ENCODE measurements at regions not wholly inside any gene's neighbourhood (a gene's known extent, or its start where the extent isn't known, plus 50 kb on each side); places are given as distances from the start of the nearest gene placed in this dataset.

DNA sequence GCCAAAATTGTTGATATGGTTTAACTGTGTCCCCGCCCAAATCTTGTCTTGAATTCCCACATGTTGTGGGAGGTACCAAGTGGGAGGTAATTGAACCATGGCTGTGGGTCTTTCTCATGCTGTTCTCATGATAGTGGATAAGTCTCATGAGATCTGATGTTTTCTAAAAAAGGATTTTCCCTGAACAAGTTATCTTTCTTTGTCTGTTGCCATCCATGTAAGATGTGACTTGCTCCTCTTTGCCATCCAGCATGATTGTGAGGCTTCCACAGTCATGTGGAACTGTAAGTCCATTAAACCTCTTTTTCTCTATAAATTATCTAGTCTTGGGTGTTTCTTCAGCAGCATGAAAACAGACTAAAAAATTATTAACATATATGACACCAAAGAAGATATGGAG lies 986.7 kb upstream of the MIR17HG start:
- H3K9me3 ChIP-seq (ENCODE audit: control insufficient read depth in 2 of 2, insufficient read depth in 1 of 2, low read depth in 1 of 2, low read length in 1 of 2), result no peaks in the 10 kb centered on the region
- no peaks in the 10 kb centered on the region for H3K4me1 ChIP-seq (ENCODE audit: control insufficient read depth in 2 of 2, insufficient read depth in 2 of 2, low read length in 1 of 2)
- H3K27ac ChIP-seq (ENCODE audit: low read depth in 2 of 2, low read length in 1 of 2), result no peak overlapping the region
- no peaks in the 10 kb centered on the region for H3K27me3 ChIP-seq (ENCODE audit: control insufficient read depth in 1 of 2, insufficient read depth in 2 of 2, low read length in 2 of 2)
- 65 to 82% methylated on average over 1 of the region's 1 CpG for WGBS, 2 donors
- H3K36me3 ChIP-seq (ENCODE audit: control insufficient read depth in 2 of 2, insufficient read depth in 2 of 2, low read length in 1 of 2), result no peaks in the 10 kb centered on the region
- H3K4me3 ChIP-seq (ENCODE audit: low read depth in 1 of 2, low read length in 2 of 2), result no peak overlapping the region

GRCh38 chr13:90362707-90363106 lies 984.8 kb upstream of the MIR17HG start:
- WGBS, 2 donors, result 67 to 68% methylated on average over 1 of the region's 1 CpG
- H3K36me3 ChIP-seq (ENCODE audit: control insufficient read depth in 2 of 2, insufficient read depth in 2 of 2, low read length in 1 of 2), result no peaks in the 10 kb centered on the region

DNA sequence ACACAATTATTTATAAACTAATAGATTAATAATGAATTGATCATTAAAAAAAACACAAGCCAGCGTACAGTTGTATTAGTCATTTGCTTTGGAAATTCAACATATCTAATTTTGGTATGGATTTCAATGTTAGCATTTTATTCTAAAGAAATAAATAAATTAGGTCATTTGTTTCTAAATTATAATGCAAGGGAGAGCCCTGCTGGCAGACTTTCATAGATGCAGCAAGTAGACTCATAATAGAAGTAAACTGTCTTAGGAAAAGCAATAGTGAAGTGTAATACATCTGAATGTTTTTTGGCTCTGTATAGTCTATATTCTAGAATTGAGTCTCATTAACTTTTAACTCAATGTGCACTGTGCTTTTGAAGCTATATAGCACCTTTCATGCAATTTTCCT lies 982.4 kb upstream of the MIR17HG start:
- WGBS, 2 donors, result 72 to 79% methylated on average over 1 of the region's 1 CpG
- H3K4me3 ChIP-seq (ENCODE audit: low read depth in 1 of 2, low read length in 2 of 2), result no peak overlapping the region
- H3K36me3 ChIP-seq (ENCODE audit: control insufficient read depth in 2 of 2, insufficient read depth in 2 of 2, low read length in 1 of 2), result no peaks in the 10 kb centered on the region
- no peaks in the 10 kb centered on the region for H3K9me3 ChIP-seq (ENCODE audit: control insufficient read depth in 2 of 2, insufficient read depth in 1 of 2, low read depth in 1 of 2, low read length in 1 of 2)
- no peaks in the 10 kb centered on the region for H3K27me3 ChIP-seq (ENCODE audit: control insufficient read depth in 1 of 2, insufficient read depth in 2 of 2, low read length in 2 of 2)
- H3K4me1 ChIP-seq (ENCODE audit: control insufficient read depth in 2 of 2, insufficient read depth in 2 of 2, low read length in 1 of 2), result no peaks in the 10 kb centered on the region
- no peak overlapping the region for H3K27ac ChIP-seq (ENCODE audit: low read depth in 2 of 2, low read length in 1 of 2)

More at GRCh38 chr13:90362707-90363106, 984.8 kb upstream of the MIR17HG start:
- Histone ChIP-seq H3K4me3 (ENCODE audit: low read depth in 1 of 2, low read length in 2 of 2) (no peak overlapping the region), H3K27ac (ENCODE audit: low read depth in 2 of 2, low read length in 1 of 2) (no peak overlapping the region), H3K4me1 (ENCODE audit: control insufficient read depth in 2 of 2, insufficient read depth in 2 of 2, low read length in 1 of 2) (no peaks in the 10 kb centered on the region), H3K27me3 (ENCODE audit: control insufficient read depth in 1 of 2, insufficient read depth in 2 of 2, low read length in 2 of 2) (no peaks in the 10 kb centered on the region), H3K9me3 (ENCODE audit: control insufficient read depth in 2 of 2, insufficient read depth in 1 of 2, low read depth in 1 of 2, low read length in 1 of 2) (no peaks in the 10 kb centered on the region)

DNA sequence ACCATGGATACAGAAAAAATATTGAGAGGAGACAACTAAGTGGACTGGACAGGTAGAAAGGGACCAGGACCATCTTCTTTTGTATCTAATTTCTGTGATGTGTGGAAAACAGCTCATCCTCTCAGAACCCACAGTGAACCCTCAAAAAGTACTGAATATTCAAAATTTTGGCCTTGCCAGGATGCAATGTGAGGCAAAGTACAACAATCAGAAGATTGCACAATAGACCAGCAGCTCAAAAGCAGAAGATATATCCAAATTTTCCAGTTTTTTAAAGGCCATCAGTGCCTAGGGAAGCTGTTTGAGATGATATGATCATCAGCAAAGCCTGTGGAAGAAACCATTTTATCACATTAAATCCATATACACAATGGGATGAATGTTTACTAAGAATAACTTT lies 973.3 kb upstream of the MIR17HG start:
- Histone ChIP-seq H3K4me3 (ENCODE audit: low read depth in 1 of 2, low read length in 2 of 2) (no peak overlapping the region), H3K9me3 (ENCODE audit: control insufficient read depth in 2 of 2, insufficient read depth in 1 of 2, low read depth in 1 of 2, low read length in 1 of 2) (no peaks in the 10 kb centered on the region), H3K4me1 (ENCODE audit: control insufficient read depth in 2 of 2, insufficient read depth in 2 of 2, low read length in 1 of 2) (no peaks in the 10 kb centered on the region), H3K36me3 (ENCODE audit: control insufficient read depth in 2 of 2, insufficient read depth in 2 of 2, low read length in 1 of 2) (no peaks in the 10 kb centered on the region), H3K27ac (ENCODE audit: low read depth in 2 of 2, low read length in 1 of 2) (no peak overlapping the region), H3K27me3 (ENCODE audit: control insufficient read depth in 1 of 2, insufficient read depth in 2 of 2, low read length in 2 of 2) (no peaks in the 10 kb centered on the region)

DNA sequence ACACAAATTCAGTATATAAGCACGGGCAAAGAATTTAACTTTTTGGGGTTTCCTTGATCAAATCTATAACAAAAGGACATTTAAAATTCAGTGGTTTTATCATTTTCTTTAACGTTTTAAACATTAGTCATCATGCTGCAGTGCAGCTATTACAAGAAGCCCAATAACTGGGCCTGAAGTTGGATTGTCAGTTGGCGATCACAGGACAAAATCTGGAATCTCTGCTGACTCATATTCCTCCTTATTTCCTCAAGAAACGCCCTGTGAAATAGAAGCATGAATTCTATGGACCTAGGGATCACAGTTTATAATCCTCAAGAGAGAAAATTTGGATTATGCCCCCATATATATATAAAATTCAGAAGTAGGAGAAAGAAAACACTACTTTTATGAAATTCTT lies 971.6 kb upstream of the MIR17HG start:
- no peak overlapping the region for H3K27ac ChIP-seq (ENCODE audit: low read depth in 2 of 2, low read length in 1 of 2)
- WGBS, 2 donors, result 82 to 83% methylated on average over 4 of the region's 4 CpGs
- no peaks in the 10 kb centered on the region for H3K9me3 ChIP-seq (ENCODE audit: control insufficient read depth in 2 of 2, insufficient read depth in 1 of 2, low read depth in 1 of 2, low read length in 1 of 2)
- H3K4me3 ChIP-seq (ENCODE audit: low read depth in 1 of 2, low read length in 2 of 2), result no peak overlapping the region
- H3K27me3 ChIP-seq (ENCODE audit: control insufficient read depth in 1 of 2, insufficient read depth in 2 of 2, low read length in 2 of 2), result no peaks in the 10 kb centered on the region
- H3K4me1 ChIP-seq (ENCODE audit: control insufficient read depth in 2 of 2, insufficient read depth in 2 of 2, low read length in 1 of 2), result no peaks in the 10 kb centered on the region
- H3K36me3 ChIP-seq (ENCODE audit: control insufficient read depth in 2 of 2, insufficient read depth in 2 of 2, low read length in 1 of 2), result no peaks in the 10 kb centered on the region

DNA sequence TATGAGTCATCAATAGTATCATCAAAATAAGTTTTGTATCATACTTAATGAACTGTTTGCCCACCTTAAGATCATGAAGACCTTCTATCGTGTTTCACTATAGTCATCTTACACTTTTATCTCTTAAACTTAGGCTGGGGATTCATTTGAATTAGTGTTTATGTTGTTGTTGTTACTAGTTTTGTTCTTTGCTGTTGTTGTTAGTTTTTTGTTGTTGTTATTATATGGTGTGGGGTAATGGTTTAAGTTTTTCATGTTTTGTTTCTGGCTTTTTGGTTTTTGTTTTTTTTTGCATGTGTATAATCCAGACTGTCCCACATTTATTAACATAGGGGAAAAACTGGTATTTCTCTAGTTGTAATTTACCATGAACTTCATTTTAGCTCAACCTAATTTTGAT lies 965.1 kb upstream of the MIR17HG start:
- H3K9me3 ChIP-seq (ENCODE audit: control insufficient read depth in 2 of 2, insufficient read depth in 1 of 2, low read depth in 1 of 2, low read length in 1 of 2), result no peaks in the 10 kb centered on the region
- no peaks in the 10 kb centered on the region for H3K36me3 ChIP-seq (ENCODE audit: control insufficient read depth in 2 of 2, insufficient read depth in 2 of 2, low read length in 1 of 2)
- no peak overlapping the region for H3K27ac ChIP-seq (ENCODE audit: low read depth in 2 of 2, low read length in 1 of 2)
- WGBS, 2 donors, result 83 to 85% methylated on average over 1 of the region's 1 CpG
- no peaks in the 10 kb centered on the region for H3K4me1 ChIP-seq (ENCODE audit: control insufficient read depth in 2 of 2, insufficient read depth in 2 of 2, low read length in 1 of 2)
- no peaks in the 10 kb centered on the region for H3K27me3 ChIP-seq (ENCODE audit: control insufficient read depth in 1 of 2, insufficient read depth in 2 of 2, low read length in 2 of 2)
- H3K4me3 ChIP-seq (ENCODE audit: low read depth in 1 of 2, low read length in 2 of 2), result no peak overlapping the region

DNA sequence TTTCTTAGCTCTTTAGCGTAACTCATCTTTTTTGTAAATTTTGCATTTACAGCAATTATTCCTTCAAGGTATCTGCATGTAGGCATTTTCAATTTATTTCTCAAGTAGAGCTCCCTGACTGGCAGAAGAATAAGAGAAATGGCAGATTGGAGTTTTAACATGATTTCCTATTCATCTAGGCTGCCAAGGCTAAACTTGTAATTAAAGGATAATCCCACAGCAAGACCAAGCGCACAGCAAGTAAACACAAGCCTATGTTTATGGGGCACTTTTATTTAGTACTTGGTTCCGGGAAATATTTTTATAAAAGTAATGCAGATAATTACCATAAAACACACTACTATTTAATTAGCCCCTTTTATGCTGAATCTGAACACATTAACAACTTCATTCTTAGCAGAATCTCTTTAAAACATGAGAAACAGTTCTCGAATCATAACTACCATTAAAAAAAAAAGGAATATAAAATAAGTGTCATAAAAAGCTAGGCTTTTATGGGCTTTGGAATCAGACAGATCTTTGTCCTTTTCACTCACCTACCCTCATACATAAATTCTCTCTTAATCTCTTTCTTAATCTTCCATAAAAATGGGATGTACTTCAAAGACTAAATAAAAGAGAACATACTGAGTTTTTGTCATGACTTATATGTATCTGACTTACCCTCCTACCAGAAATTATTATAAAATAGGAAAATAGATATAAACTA lies 961.6 kb upstream of the MIR17HG start:
- no peaks in the 10 kb centered on the region for H3K36me3 ChIP-seq (ENCODE audit: control insufficient read depth in 2 of 2, insufficient read depth in 2 of 2, low read length in 1 of 2)
- no peaks in the 10 kb centered on the region for H3K4me1 ChIP-seq (ENCODE audit: control insufficient read depth in 2 of 2, insufficient read depth in 2 of 2, low read length in 1 of 2)
- no peaks in the 10 kb centered on the region for H3K27me3 ChIP-seq (ENCODE audit: control insufficient read depth in 1 of 2, insufficient read depth in 2 of 2, low read length in 2 of 2)
- no peak overlapping the region for H3K4me3 ChIP-seq (ENCODE audit: low read depth in 1 of 2, low read length in 2 of 2)
- WGBS, 2 donors, result 73 to 80% methylated on average over 4 of the region's 4 CpGs
- peaks cover 0 to 3% of the 10 kb centered on the region in 2 donors for H3K9me3 ChIP-seq (ENCODE audit: control insufficient read depth in 2 of 2, insufficient read depth in 1 of 2, low read depth in 1 of 2, low read length in 1 of 2)
- no peak overlapping the region for H3K27ac ChIP-seq (ENCODE audit: low read depth in 2 of 2, low read length in 1 of 2)

DNA sequence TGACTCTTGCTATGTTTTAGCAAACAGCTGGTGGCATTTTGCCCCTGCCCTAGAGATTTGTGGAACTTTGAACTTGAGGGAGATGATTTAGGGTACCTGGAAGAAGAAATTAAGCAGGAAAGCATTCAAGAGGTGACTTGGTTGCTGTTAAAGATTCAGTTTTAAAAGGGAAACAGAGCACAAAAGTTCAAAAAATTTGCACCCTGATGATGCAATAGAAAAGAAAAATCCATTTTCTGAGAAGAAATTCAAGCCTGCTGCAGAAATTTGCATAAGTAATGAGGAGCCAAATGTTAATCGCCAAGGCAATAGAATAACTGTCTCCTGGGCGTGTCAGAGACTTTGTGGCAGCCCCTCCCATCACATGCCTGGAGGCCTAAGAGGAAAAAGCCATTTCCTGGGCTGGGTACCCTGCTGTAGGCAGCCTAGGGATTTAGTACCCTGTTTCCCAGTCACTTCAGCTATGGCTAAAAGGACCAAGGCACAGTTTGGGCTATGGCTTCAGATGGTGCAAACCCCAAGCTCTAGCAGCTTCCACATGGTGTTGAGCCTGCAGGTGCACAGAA lies 958.5 kb upstream of the MIR17HG start:
- Histone ChIP-seq H3K4me3 (ENCODE audit: low read depth in 1 of 2, low read length in 2 of 2) (no peak overlapping the region), H3K4me1 (ENCODE audit: control insufficient read depth in 2 of 2, insufficient read depth in 2 of 2, low read length in 1 of 2) (no peaks in the 10 kb centered on the region), H3K36me3 (ENCODE audit: control insufficient read depth in 2 of 2, insufficient read depth in 2 of 2, low read length in 1 of 2) (no peaks in the 10 kb centered on the region), H3K9me3 (ENCODE audit: control insufficient read depth in 2 of 2, insufficient read depth in 1 of 2, low read depth in 1 of 2, low read length in 1 of 2) (peaks cover 0 to 3% of the 10 kb centered on the region in 2 donors), H3K27ac (ENCODE audit: low read depth in 2 of 2, low read length in 1 of 2) (no peak overlapping the region), H3K27me3 (ENCODE audit: control insufficient read depth in 1 of 2, insufficient read depth in 2 of 2, low read length in 2 of 2) (no peaks in the 10 kb centered on the region)
- 79 to 82% methylated on average over 2 of the region's 2 CpGs for WGBS, 2 donors

DNA sequence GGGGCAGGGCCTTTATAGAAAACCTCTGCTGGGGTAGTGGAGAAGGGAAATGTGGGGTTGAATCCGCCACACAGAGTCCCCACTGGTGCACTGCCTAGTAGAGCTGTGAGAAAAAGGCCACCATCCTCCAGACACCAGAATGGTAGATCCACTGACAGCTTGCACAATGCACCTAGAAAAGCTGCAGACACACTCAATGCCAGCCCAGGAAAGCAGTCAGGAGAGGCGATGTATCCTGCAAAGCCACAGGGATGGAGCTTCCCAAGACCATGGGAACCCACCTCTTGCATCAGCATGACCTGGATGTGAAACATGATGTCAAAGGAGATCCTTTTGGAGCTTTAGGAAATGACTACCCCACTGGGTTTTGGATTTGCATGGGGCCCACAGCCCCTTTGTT lies 958.0 kb upstream of the MIR17HG start:
- Histone ChIP-seq H3K27ac (ENCODE audit: low read depth in 2 of 2, low read length in 1 of 2) (no peak overlapping the region), H3K27me3 (ENCODE audit: control insufficient read depth in 1 of 2, insufficient read depth in 2 of 2, low read length in 2 of 2) (no peaks in the 10 kb centered on the region), H3K36me3 (ENCODE audit: control insufficient read depth in 2 of 2, insufficient read depth in 2 of 2, low read length in 1 of 2) (no peaks in the 10 kb centered on the region), H3K9me3 (ENCODE audit: control insufficient read depth in 2 of 2, insufficient read depth in 1 of 2, low read depth in 1 of 2, low read length in 1 of 2) (peaks cover 0 to 3% of the 10 kb centered on the region in 2 donors), H3K4me1 (ENCODE audit: control insufficient read depth in 2 of 2, insufficient read depth in 2 of 2, low read length in 1 of 2) (no peaks in the 10 kb centered on the region), H3K4me3 (ENCODE audit: low read depth in 1 of 2, low read length in 2 of 2) (no peak overlapping the region)
- 92 to 93% methylated on average over 2 of the region's 2 CpGs for WGBS, 2 donors

- Histone ChIP-seq H3K9me3 (ENCODE audit: control insufficient read depth in 2 of 2, insufficient read depth in 1 of 2, low read depth in 1 of 2, low read length in 1 of 2) (peaks cover 0 to 3% of the 10 kb centered on the region in 2 donors), H3K4me3 (ENCODE audit: low read depth in 1 of 2, low read length in 2 of 2) (no peak overlapping the region), H3K36me3 (ENCODE audit: control insufficient read depth in 2 of 2, insufficient read depth in 2 of 2, low read length in 1 of 2) (no peaks in the 10 kb centered on the region), H3K27me3 (ENCODE audit: control insufficient read depth in 1 of 2, insufficient read depth in 2 of 2, low read length in 2 of 2) (no peaks in the 10 kb centered on the region), H3K27ac (ENCODE audit: low read depth in 2 of 2, low read length in 1 of 2) (no peak overlapping the region), H3K4me1 (ENCODE audit: control insufficient read depth in 2 of 2, insufficient read depth in 2 of 2, low read length in 1 of 2) (no peaks in the 10 kb centered on the region)
Observed at GRCh38 chr13:90393408-90393807, 954.1 kb upstream of the MIR17HG start.

Data from esophagus (tissue), 2 donors.